Activated CD8-positive, alpha-beta memory T cell treated with anti-CD3 and anti-CD28 coated beads, Interleukin-2, amount 50 U/mL, for 24 hours (primary cell): ENCODE measurements at regions not wholly inside any gene's neighbourhood (a gene's known extent, or its start where the extent isn't known, plus 50 kb on each side); places are given as distances from the start of the nearest gene placed in this dataset.

Source experiments
- DNase-seq: peaks from one replicate; pipeline ENCODE4 v3.0.0-alpha.2; 2020; ENCODE audit errors: extremely low read depth

DNA sequence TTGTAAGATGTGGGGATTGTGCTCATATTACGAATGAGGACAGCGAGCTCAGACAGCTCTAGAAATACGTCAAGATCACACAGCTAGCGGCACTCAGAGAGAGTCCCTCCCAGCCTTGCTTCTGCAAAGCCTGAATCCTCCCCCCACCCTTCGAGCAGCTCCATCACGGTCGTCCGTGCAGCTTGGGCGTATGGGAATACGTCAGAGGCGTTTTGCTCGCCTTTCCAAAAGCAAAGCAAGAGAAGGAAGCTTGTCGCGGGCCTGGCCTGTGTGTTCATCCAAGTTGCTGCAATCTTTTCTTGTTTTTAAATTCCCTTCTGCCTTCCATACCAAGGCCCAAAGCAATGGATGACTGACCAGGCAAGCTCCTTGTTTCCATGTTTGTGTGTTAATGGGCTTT, 125.5 kb upstream of the IRF2BP2 start:
- DNase-seq, result no peak

DNA sequence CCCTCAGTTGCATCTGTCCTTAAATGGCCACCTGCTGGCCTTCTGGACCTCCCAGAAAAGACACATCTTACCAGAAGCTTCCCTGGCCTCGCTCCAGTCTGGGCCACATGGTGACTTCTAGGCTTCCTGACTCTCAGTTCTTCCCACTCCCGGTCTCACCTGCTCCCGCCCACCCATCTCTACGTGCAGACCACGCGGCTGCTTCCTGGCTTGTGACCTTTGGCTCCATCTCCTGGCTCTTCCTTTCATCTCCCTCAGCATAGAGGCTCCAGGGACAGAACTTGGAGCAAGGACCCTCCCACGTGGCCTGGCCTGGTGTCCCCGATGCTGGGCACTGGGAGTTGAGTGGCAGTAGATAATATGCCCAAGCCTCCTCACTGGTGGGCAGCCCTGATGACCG, 124.9 kb upstream of the IRF2BP2 start:
- DNase-seq, result no peak

- DNase-seq, result no peak
These were observed 124.4 kb upstream of the IRF2BP2 start for GRCh38 chr1:234734412-234734835.

- no peak for DNase-seq
These were observed 123.4 kb upstream of the IRF2BP2 start for GRCh38 chr1:234733427-234733826.

- DNase-seq, result no peak
These were observed 122.9 kb upstream of the IRF2BP2 start for GRCh38 chr1:234732671-234733390.

DNA sequence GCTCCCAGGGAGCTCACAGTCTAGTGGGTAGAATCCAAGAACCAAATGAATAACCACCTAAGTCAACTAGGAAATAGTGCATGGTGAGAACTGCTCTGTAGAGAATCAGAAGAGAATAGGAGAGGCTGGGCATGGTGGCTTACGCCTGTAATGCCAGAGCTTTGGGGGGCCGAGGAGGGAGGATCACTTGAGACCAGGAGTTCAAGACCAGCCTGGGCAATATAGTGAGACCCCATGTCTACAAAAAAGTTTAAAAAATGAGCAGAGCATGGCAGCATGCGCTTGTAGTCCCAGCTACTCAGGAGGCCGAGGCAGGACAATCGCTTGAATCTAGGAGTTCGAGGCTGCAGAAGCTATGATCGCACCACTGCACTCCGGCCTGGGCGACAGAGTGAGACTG, 122.3 kb upstream of the IRF2BP2 start:
- DNase-seq, result no peak

GRCh38 chr1:234731569-234732085, 121.6 kb upstream of the IRF2BP2 start:
- DNase-seq, result no peak

- no peak for DNase-seq
These were observed 121.0 kb upstream of the IRF2BP2 start for GRCh38 chr1:234730770-234731568.

GRCh38 chr1:234730475-234730769, 120.4 kb upstream of the IRF2BP2 start:
- DNase-seq, result no peak

DNA sequence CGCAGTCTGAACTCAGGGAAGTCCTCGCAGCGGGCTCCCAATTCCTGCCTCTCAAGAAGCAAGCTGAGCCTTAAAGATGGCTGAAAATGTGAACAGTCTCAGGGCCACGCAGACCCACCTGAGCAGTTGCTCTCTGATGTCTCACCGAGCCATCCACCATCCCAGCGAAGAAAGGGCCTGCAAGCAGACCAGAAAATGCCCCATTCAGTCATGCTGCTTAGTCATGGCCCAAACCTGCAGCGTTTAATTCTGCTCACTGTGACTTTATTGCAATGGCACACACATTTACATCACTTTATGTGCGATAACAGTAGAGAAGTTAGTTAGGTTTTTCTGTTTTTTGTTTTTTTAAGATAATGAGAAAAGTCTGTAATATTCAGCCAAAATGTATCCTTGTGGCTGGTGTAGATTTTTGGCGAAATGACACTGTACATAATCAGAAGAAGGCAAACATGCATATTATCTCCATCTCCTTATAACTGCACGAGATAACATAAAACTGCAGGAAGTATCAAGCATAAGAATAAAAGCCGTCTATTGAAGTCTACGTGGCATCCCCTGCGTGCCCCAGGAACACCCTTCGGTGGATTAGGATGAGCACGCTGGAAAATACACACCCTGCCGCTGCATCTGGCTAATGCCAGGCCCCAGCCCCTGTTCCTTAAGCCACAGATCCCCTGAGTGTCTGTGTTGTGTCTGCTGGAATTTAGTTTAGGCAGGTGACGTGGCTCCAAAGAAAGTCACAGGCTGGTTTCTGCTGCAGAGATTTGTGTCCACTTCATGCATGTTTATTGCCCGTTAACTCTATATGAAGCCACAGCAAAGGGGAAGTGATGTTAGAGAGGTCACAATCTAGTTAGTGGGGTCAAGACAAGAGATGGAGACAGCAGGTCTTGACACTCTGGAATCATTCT, 119.8 kb upstream of the IRF2BP2 start:
- no peak for DNase-seq

- no peak for DNase-seq
These were observed 118.8 kb upstream of the IRF2BP2 start for GRCh38 chr1:234728740-234729139.

GRCh38 chr1:234727018-234727940, 117.3 kb upstream of the IRF2BP2 start:
- no peak for DNase-seq

GRCh38 chr1:234726359-234726943, 116.5 kb upstream of the IRF2BP2 start:
- DNase-seq, result no peak

DNA sequence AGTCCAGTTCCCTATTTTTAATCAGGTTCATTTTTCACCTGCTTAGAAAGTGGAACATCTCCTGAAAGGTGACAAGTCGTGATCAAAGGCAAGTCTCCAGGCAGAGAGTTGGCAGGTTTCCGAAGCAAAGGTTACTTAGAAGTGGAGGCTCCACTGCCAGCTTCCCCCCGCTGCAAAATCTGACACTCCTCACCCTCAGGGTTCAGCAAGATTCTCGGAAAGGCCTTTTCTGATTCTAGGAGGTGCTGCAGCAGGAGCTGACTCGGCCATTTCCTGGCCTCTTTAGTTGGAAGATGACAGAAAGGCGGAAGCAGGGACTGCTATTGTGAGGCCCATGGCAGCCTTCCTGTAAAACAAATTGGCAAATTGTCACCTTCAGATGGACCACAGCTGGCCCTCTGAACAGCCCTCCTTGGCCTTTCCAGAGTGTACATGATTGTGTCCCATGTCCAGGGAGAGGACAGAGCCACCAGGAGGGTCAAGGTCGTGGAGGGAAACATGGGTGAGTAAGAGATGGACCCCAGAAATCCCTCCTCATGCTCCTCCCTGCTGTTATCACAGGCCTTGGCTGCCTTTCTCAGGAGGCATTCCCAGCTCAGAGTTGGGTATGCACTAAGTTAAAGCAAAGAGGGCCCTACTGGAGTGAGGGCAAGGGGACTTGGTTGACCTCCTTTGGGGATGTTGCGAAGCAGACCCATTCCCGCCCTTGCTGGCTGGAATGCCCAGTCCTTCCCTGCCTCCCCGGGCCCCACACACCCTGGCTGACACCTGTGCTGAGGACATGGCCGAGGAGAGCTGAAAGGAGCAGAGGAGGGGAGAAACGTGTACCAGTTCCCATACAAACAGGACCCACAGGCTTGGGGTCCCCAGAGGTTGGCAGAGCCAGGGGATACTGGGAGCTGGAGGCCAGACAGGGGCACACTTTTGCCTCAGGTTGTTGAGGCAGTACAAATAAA, 115.5 kb upstream of the IRF2BP2 start:
- DNase-seq, result no peak

GRCh38 chr1:234724516-234725176, 114.7 kb upstream of the IRF2BP2 start:
- no peak for DNase-seq

- peak; percentile 43 for DNase-seq
These were observed 113.1 kb upstream of the IRF2BP2 start for GRCh38 chr1:234722904-234723720.

DNA sequence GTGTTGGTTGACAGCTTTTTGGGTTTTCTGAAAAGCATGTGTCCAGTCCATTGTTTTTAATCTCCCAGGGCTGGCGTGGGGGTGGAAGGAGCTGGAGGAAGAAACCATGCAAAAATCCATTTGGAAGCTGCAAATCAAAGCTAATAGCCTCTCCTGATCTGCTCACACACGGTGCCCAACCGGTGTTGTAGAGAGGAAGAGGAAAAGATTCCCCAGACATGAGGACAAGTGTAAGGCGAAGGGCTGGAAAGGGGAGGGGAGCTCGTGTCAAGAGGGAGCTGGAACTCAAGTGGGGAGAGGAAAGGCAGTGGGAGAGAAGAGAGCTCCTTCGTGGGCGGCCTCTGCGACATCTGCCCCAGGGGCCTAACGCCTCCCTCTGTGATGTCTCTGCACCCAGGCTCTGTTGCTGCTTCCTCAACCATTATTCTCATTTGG, 112.3 kb upstream of the IRF2BP2 start:
- DNase-seq, result no peak
